T47D (cell line): ENCODE measurements at regions not wholly inside any gene's neighbourhood (a gene's known extent, or its start where the extent isn't known, plus 50 kb on each side); places are given as distances from the start of the nearest gene placed in this dataset.
"Not testable (repeated sequence)": the region's sequence is repeated elsewhere in the genome, so short reads cannot be mapped to it uniquely, and the experiment has no call there.

Experiments used
- DNase-seq, 2 experiments: peaks; one replicate each; pipeline versions ENCODE4 v3.0.0 to v3.0.0-alpha.2; 2011 to 2012; ENCODE audit warnings: low read depth in 1 of 2, low spot score in 1 of 2
- JUND ChIP-seq: IDR thresholded peaks from 2 replicates; pipeline ENCODE4 v1.6.1; 2012; ENCODE audit warnings: low read depth
- in situ Hi-C: cut with HindIII; loops from 2 replicates; pipeline ENCODE4 v1.10.0; 2016; ENCODE audit warnings: low sequenced_read_pairs, low pct_unique_long_range_greater_than_20kb

GRCh38 chr4:107452717-107453630, 267.1 kb downstream of the PAPSS1 start:
- TF ChIP-seq JUND, result no peak
- DNase-seq, result no peak
- in situ Hi-C loops, result no loop called here

GRCh38 chr4:107449611-107450369, 270.2 kb downstream of the PAPSS1 start:
- in situ Hi-C loops, result no loop called here
- no peak for DNase-seq
- TF ChIP-seq JUND, result no peak

GRCh38 chr4:107442538-107443111, 277.4 kb downstream of the PAPSS1 start:
- in situ Hi-C loops, result no loop called here
- no peak for TF ChIP-seq JUND
- no peak for DNase-seq

GRCh38 chr4:107439401-107439800, 280.6 kb downstream of the PAPSS1 start:
- DNase-seq, result no peak
- no peak for TF ChIP-seq JUND
- in situ Hi-C loops, result no loop called here

GRCh38 chr4:107436471-107436870, 283.6 kb downstream of the PAPSS1 start:
- in situ Hi-C loops, result not testable (repeated sequence)

GRCh38 chr4:107432451-107432850, 287.6 kb downstream of the PAPSS1 start:
- no peak for DNase-seq
- in situ Hi-C loops, result no loop called here
- TF ChIP-seq JUND, result no peak

More at GRCh38 chr4:107436471-107436870, 283.6 kb downstream of the PAPSS1 start:
- not testable (repeated sequence) for DNase-seq

GRCh38 chr4:107423677-107424405, 296.2 kb downstream of the PAPSS1 start:
- in situ Hi-C loops, result no loop called here
- no peak for TF ChIP-seq JUND
- no peak for DNase-seq

GRCh38 chr4:107419536-107419935, 300.5 kb downstream of the PAPSS1 start:
- in situ Hi-C loops, DNase-seq: not testable (repeated sequence)

- no peak for DNase-seq
- in situ Hi-C loops, result no loop called here
- no peak for TF ChIP-seq JUND
These were observed 301.0 kb downstream of the PAPSS1 start for GRCh38 chr4:107419052-107419451.

GRCh38 chr4:107415490-107415889, 304.5 kb downstream of the PAPSS1 start:
- in situ Hi-C loops, DNase-seq: not testable (repeated sequence)

- in situ Hi-C loops, DNase-seq: not testable (repeated sequence)
These were observed 310.2 kb downstream of the PAPSS1 start for GRCh38 chr4:107409872-107410271.

- no peak for DNase-seq
- in situ Hi-C loops, result no loop called here
- TF ChIP-seq JUND, result no peak
These were observed 311.1 kb downstream of the PAPSS1 start for GRCh38 chr4:107408968-107409367.
